IMR-90 (cell line): ENCODE measurements at regions not wholly inside any gene's neighbourhood (a gene's known extent, or its start where the extent isn't known, plus 50 kb on each side); places are given as distances from the start of the nearest gene placed in this dataset.

Experiments used
- ATAC-seq: fragments of 200-7000 bp; cut with Tn5 transposase; 2 replicates; pipeline ENCODE4 v1.9.1; 2020; ENCODE audit warnings: low read depth, mild to moderate bottlenecking, moderate library complexity
- BruUV-seq: library from RNA; stranded (reverse); fragments of 400-500 nt; replicated peaks from 2 replicates; lab custom pipeline; 2021; lab: Mats Ljungman, UMichigan
- CTCF ChIA-PET: fragments of 300-600 bp; formaldehyde crosslinking; extraction: SDS; loops from one replicate; lab custom pipeline; 2021; ENCODE audit warnings: antibody characterized with exemption; lab: Yijun Ruan, JAX
- POLR2A ChIA-PET: fragments of 300-600 bp; sonication (Branson Sonifier 250); formaldehyde crosslinking; loops from one replicate; lab custom pipeline; 2022; ENCODE audit warnings: antibody characterized with exemption; ENCODE audit not compliant: unreplicated experiment; lab: Charles Lee
- DNase-seq: peaks from one replicate; pipeline ENCODE4 v3.0.0; 2013
- H2AFZ ChIP-seq: replicated peaks from 2 replicates; pipeline ENCODE3; 2013; ENCODE audit warnings: low read length, mild to moderate bottlenecking; ENCODE audit not compliant: poor library complexity
- H2AK5ac ChIP-seq: 2 replicates; pipeline ENCODE4 v1.6.1; 2013; ENCODE audit warnings: low read depth, low read length, inconsistent platforms
- H2AK9ac ChIP-seq: replicated peaks from 2 replicates; pipeline ENCODE3; 2013; ENCODE audit warnings: mild to moderate bottlenecking, low read depth, low read length, moderate library complexity; ENCODE audit not compliant: poor library complexity
- H2BK120ac ChIP-seq: 2 replicates; pipeline ENCODE4 v1.6.1; 2013; ENCODE audit warnings: low read depth, low read length, inconsistent platforms
- H2BK15ac ChIP-seq: 3 replicates; pipeline ENCODE4 v1.6.1; 2013; ENCODE audit warnings: low read depth, low read length, inconsistent platforms
- H2BK20ac ChIP-seq: 2 replicates; pipeline ENCODE4 v1.6.1; 2013; ENCODE audit warnings: low read depth, mild to moderate bottlenecking, inconsistent platforms, low read length, moderate library complexity
- H2BK5ac ChIP-seq: 2 replicates; pipeline ENCODE4 v1.6.1; 2013; ENCODE audit warnings: mild to moderate bottlenecking, low read depth, low read length, inconsistent platforms; ENCODE audit not compliant: poor library complexity, severe bottlenecking
- H3K14ac ChIP-seq: replicated peaks from 2 replicates; pipeline ENCODE4 v1.6.1; 2013; ENCODE audit warnings: low read depth, low read length, inconsistent platforms
- H3K18ac ChIP-seq: 2 replicates; pipeline ENCODE4 v1.6.1; 2013; ENCODE audit warnings: low read depth, low read length, control low read depth
- H3K23ac ChIP-seq: 2 replicates; pipeline ENCODE4 v1.6.1; 2013; ENCODE audit warnings: low read depth, low read length, inconsistent platforms
- H3K27ac ChIP-seq: 2 replicates; pipeline ENCODE4 v1.5.1; 2013; ENCODE audit warnings: mild to moderate bottlenecking, control low read depth, low read length; ENCODE audit not compliant: insufficient read depth
- H3K27me3 ChIP-seq: 2 replicates; pipeline ENCODE4 v1.6.1; 2013; ENCODE audit warnings: low read length; ENCODE audit not compliant: control insufficient read depth, insufficient read depth
- H3K36me3 ChIP-seq: 2 replicates; pipeline ENCODE4 v1.6.1; 2013; ENCODE audit warnings: low read length, mixed read lengths; ENCODE audit not compliant: control insufficient read depth, insufficient read depth
- H3K4ac ChIP-seq: 2 replicates; pipeline ENCODE4 v1.6.1; 2013; ENCODE audit warnings: low read depth, low read length, inconsistent platforms
- H3K4me1 ChIP-seq: 2 replicates; pipeline ENCODE4 v1.6.1; 2013; ENCODE audit warnings: low read length, mixed read lengths; ENCODE audit not compliant: control insufficient read depth, insufficient read depth
- H3K4me2 ChIP-seq: 2 replicates; pipeline ENCODE4 v1.6.1; 2013; ENCODE audit warnings: low read depth, mild to moderate bottlenecking, control low read depth, low read length, moderate library complexity
- H3K4me3 ChIP-seq: 2 replicates; pipeline ENCODE4 v1.5.1; 2013; ENCODE audit warnings: low read depth, mild to moderate bottlenecking, control low read depth, low read length, moderate library complexity; ENCODE audit not compliant: insufficient read depth
- H3K56ac ChIP-seq: 2 replicates; pipeline ENCODE4 v1.6.1; 2013; ENCODE audit warnings: low read length, inconsistent platforms; ENCODE audit not compliant: insufficient read depth; ENCODE audit errors: extremely low read depth
- H3K79me1 ChIP-seq, 2 experiments: 2 replicates each; pipeline ENCODE4 v1.6.1; 2013; ENCODE audit warnings: low read length in 2 of 2, inconsistent platforms in 1 of 2, low read depth in 1 of 2
- H3K9ac ChIP-seq: 2 replicates; pipeline ENCODE4 v1.6.1; 2013; ENCODE audit warnings: low read depth, low read length, control low read depth
- H3K9me1 ChIP-seq: 2 replicates; pipeline ENCODE4 v1.6.1; 2013; ENCODE audit warnings: low read length, inconsistent platforms; ENCODE audit not compliant: insufficient read depth
- H3K9me3 ChIP-seq: 2 replicates; pipeline ENCODE4 v1.6.1; 2013; ENCODE audit warnings: low read length; ENCODE audit not compliant: control insufficient read depth, insufficient read depth
- H4K20me1 ChIP-seq: 2 replicates; pipeline ENCODE4 v1.6.1; 2013; ENCODE audit warnings: low read length, inconsistent platforms; ENCODE audit not compliant: insufficient read depth
- H4K5ac ChIP-seq: 2 replicates; pipeline ENCODE4 v1.6.1; 2013; ENCODE audit warnings: mild to moderate bottlenecking, low read depth, low read length, control low read depth
- H4K8ac ChIP-seq, 2 experiments: 2 replicates each; pipeline ENCODE4 v1.6.1; 2013; ENCODE audit warnings: low read depth in 2 of 2, low read length in 2 of 2, control low read depth in 1 of 2, inconsistent platforms in 1 of 2
- H4K91ac ChIP-seq: 2 replicates; pipeline ENCODE4 v1.6.1; 2013; ENCODE audit warnings: low read depth, low read length, inconsistent platforms; ENCODE audit not compliant: insufficient read depth
- BHLHE40 ChIP-seq: fragments of 150-350 bp; IDR thresholded peaks from 2 replicates; pipeline ENCODE4 v1.6.1; 2016; ENCODE audit warnings: mild to moderate bottlenecking, low read depth, low read length
- CTCF ChIP-seq: conservative IDR thresholded peaks from 2 replicates; pipeline ENCODE4 v1.5.1; 2012; ENCODE audit warnings: mild to moderate bottlenecking, low read depth, low read length, improper control_type of control experiment
- FOS ChIP-seq: fragments of 150-350 bp; IDR thresholded peaks from 2 replicates; pipeline ENCODE4 v1.6.1; 2016; ENCODE audit warnings: low read depth, low read length
- MAFK ChIP-seq: IDR thresholded peaks from 2 replicates; pipeline ENCODE4 v1.6.1; 2012; ENCODE audit warnings: low read depth, low read length, improper control_type of control experiment
- NFE2L2 ChIP-seq: fragments of 150-350 bp; IDR thresholded peaks from 2 replicates; pipeline ENCODE4 v1.6.1; 2016; ENCODE audit warnings: low read depth, mild to moderate bottlenecking, low read length
- POLR2A ChIP-seq: IDR thresholded peaks from 2 replicates; pipeline ENCODE4 v1.6.1; 2012; ENCODE audit warnings: mild to moderate bottlenecking, low read depth, low read length
- RAD21 ChIP-seq: IDR thresholded peaks from 2 replicates; pipeline ENCODE4 v1.6.1; 2012; ENCODE audit warnings: low read length, improper control_type of control experiment
- RCOR1 ChIP-seq: IDR thresholded peaks from 2 replicates; pipeline ENCODE4 v1.6.1; 2012; ENCODE audit warnings: mild to moderate bottlenecking, low read length, improper control_type of control experiment; ENCODE audit not compliant: insufficient replicate concordance
- RFX5 ChIP-seq: IDR thresholded peaks from 2 replicates; pipeline ENCODE4 v1.8.0; 2012; ENCODE audit warnings: low read depth, mild to moderate bottlenecking, low read length, moderate library complexity
- SMC3 ChIP-seq: fragments of 150-350 bp; IDR thresholded peaks from 2 replicates; pipeline ENCODE4 v1.6.1; 2016; ENCODE audit warnings: low read depth, mild to moderate bottlenecking, antibody characterized with exemption, low read length, moderate library complexity
- whole genome bisulfite sequencing, 2 experiments: methylation state at CpG; one replicate each; pipeline versions ENCODE4 v1.1.5 to v1.1.7; 2013; ENCODE audit warnings: missing lambda C conversion rate in 2 of 2; ENCODE audit not compliant: insufficient read length in 1 of 2; ENCODE audit errors: extremely low coverage in 2 of 2; 5-methylcytosine and 5-hydroxymethylcytosine counted together
- dilution Hi-C: fragments of 300-500 bp; cut with HindIII; formaldehyde crosslinking; loops from one replicate; pipeline ENCODE4 v1.14.3; 2018; ENCODE audit warnings: low sequenced_read_pairs; ENCODE audit not compliant: unreplicated experiment
- in situ Hi-C: fragments of 300-500 bp; cut with MboI; formaldehyde crosslinking; loops from 3 replicates; pipeline ENCODE4 v1.14.3; 2019; ENCODE audit warnings: low sequenced_read_pairs, inconsistent platforms, mixed read lengths
- intact Hi-C: fragments of 100-400 bp; cut with micrococcal nuclease; formaldehyde crosslinking; loops from 2 replicates; pipeline ENCODE4 v1.10.0; 2022
- TF ChIP-seq, protein P1 (sequence below): fragments of 150-350 bp; IDR thresholded peaks from 2 replicates; pipeline ENCODE4 v1.6.1; 2016; ENCODE audit warnings: low read depth, mild to moderate bottlenecking, low read length, moderate library complexity, borderline replicate concordance

GRCh38 chr5:1638658-1639400 lies 115.1 kb upstream of the LPCAT1 start:
- Histone ChIP-seq H3K14ac (no peak overlapping the region), H3K27ac (no peak overlapping the region), H3K9ac (no peak overlapping the region), H3K4me2 (no peak overlapping the region), H3K79me1 (no peaks in the 10 kb centered on the region), H4K5ac (no peak overlapping the region), H2AK5ac (no peak overlapping the region), H2BK20ac (no peak overlapping the region), H4K20me1 (no peaks in the 10 kb centered on the region; the same call in 1 of the 2 replicates), H4K91ac (no peak overlapping the region), H3K4me3 (no peak overlapping the region), H3K9me3 (no peaks in the 10 kb centered on the region), H2AK9ac (no peak overlapping the region), H4K8ac (no peak overlapping the region), H3K4me1 (peaks cover 4% of the 10 kb centered on the region; the same call in 1 of the 2 replicates), H2BK5ac (no peak overlapping the region), H3K56ac (no peak overlapping the region), H3K4ac (no peak overlapping the region), H3K9me1 (no peaks in the 10 kb centered on the region), H2BK15ac (no peak overlapping the region), H3K18ac (no peak overlapping the region), H3K27me3 (peaks cover 47% of the 10 kb centered on the region), H2AFZ (no peak overlapping the region), H2BK120ac (no peak overlapping the region), H3K23ac (no peak overlapping the region), H3K36me3 (no peaks in the 10 kb centered on the region)
- 86% methylated on average over 10 of the region's 23 CpGs; no CpG with 5 or more reads in 1 of the 2 experiments for WGBS, 2 experiments
- no peak for ATAC-seq
- intact Hi-C loops (no loop called here), dilution Hi-C loops (no loop called here), in situ Hi-C loops (loop anchor here (25.0 kb wide), 1 partner anchor 277 kb away; no protein-coding TSS in a partner anchor)
- ChIA-PET CTCF (no interaction called here), POLR2A (no interaction called here)
- DNase-seq = no peak
- BruUV-seq = no TSS peak
- TF ChIP-seq RFX5 = no peak
- TF ChIP-seq RAD21 = no peak
- TF ChIP-seq MAFK = no peak
- TF ChIP-seq SMC3 = no peak
- TF ChIP-seq FOS = no peak
- TF ChIP-seq CTCF = no peak
- TF ChIP-seq BHLHE40 = no peak
- no peak for TF ChIP-seq NFE2L2
- TF ChIP-seq, protein P1, sequence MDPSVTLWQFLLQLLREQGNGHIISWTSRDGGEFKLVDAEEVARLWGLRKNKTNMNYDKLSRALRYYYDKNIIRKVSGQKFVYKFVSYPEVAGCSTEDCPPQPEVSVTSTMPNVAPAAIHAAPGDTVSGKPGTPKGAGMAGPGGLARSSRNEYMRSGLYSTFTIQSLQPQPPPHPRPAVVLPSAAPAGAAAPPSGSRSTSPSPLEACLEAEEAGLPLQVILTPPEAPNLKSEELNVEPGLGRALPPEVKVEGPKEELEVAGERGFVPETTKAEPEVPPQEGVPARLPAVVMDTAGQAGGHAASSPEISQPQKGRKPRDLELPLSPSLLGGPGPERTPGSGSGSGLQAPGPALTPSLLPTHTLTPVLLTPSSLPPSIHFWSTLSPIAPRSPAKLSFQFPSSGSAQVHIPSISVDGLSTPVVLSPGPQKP = no peak
- no peak for TF ChIP-seq RCOR1
- no peak for TF ChIP-seq POLR2A
